Stimulated activated naive CD8-positive, alpha-beta T cell treated with anti-CD3 and anti-CD28 coated beads, Interleukin-15, Interleukin-2, amounts not matched to agents 100 U/mL and 50 U/mL, for 24 hours (primary cell): ENCODE measurements at regions not wholly inside any gene's neighbourhood (a gene's known extent, or its start where the extent isn't known, plus 50 kb on each side); places are given as distances from the start of the nearest gene placed in this dataset.
"Not testable (repeated sequence)": the region's sequence is repeated elsewhere in the genome, so short reads cannot be mapped to it uniquely, and the experiment has no call there.

Source experiments
- ATAC-seq: fragments of 150-1000 bp; cut with Tn5 transposase; one replicate; pipeline ENCODE4 v1.10.0; 2021
- DNase-seq: peaks from one replicate; pipeline ENCODE4 v3.0.0; 2021

DNA sequence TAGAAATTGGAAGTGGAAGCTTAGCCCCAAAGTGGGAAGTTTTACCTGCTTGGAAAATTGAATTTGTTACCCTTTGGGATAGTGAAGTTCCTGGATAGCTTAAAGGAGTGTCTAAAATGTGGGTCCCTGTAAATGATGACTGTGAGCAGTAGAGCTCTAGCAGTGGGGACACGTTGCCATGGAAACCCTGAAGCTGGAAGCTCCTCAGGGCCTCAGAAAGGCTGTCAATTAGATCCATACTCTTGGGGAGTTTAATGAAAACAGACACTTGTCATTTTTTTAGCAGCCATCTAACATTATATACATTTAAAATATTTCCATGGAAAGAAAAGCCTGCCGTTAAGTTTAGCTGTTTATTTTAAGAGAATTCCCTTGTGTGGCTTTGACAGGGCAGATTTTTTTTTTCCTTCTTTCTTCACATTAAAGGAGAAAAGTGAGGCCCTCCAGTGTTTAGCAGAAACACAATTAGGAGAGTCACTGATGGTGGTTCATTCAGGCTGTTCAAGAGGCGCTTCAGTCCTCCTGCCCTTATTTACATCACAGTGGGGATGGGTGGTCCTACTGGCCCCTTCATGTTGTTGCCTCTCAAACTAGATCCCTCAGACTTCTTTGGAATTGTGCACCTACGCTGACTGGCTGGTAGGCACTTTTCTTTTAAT, 518.4 kb downstream of the CCSER2 start:
- ATAC-seq: no peak

DNA sequence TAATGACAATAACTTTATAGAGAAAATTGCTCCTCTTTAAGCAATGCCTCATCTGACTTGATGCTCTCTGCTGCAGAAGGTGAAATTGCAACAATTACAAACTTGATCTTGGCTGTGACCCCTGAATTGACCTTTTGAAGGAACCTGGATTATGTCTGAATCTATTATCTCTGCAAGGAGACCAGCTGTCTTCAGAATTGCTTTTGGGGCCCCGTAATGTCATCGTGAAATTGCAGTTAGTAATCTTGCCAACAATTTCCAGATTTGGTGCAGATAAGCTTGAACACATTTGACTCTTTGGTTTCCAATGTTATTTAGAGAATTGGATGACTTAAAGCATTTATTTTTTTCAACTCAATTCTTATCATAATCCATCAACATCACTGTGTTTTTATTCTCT, 520.6 kb downstream of the CCSER2 start:
- no peak for ATAC-seq

More for the DNA sequence above, 518.4 kb downstream of the CCSER2 start:
- DNase-seq: no peak

DNA sequence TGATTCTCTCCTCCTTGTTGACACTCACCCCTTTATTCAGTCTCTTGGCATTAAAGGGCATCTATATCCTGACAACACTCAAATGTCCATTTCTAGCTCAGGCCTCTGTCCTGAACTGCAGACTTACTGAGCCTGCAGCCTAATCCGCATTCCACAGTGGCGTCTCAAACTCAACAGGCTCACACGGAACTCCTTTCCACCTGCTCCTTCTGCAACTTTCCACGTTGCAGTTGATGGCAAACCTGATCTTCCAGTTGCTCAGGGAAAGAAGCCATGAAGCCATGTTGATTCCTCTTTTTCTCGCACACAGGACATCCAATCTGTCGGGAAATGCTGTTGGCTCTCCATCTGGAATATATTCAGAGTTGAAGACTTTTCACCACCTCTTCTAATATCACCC, 522.4 kb downstream of the CCSER2 start:
- ATAC-seq (no peak), DNase-seq (no peak)

More for the DNA sequence above, 520.6 kb downstream of the CCSER2 start:
- no peak for DNase-seq

DNA sequence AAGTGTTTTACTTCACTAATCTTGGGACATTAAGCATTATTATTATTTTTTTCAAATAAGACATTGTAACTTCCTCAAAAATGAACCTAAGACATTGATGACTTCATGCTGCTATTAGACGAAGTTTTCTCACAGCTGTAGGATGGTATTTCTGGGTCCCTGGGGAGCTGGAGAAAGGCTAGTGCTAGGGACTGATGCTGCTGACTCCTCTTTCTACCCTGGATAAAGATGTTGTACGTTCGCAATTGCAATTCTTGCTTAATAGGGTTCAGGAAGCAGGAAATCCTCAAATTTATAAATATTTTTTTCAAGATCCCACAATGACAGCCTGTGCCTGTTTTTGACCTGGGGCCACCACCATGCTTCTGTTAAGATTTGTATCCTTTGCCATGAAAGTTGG, 526.0 kb downstream of the CCSER2 start:
- no peak for DNase-seq
- ATAC-seq: no peak

DNA sequence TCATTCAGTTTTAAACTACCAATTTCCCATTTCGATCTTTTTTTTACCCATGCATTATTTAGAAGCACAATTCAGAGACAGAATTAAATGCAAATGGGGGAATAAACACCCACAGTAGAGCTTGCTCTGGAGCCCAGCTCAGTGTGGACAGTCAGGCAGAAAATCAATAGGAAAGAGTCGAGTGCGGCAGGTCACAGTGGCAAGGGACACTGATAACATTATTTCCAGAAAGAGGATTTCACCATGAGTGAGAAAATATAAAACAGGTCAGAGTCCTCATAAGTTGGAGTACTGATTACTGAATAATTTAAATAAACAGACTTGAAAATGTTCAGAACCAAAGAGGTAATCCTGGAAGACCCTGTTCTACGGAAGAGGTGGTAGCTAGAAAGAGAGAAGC, 532.5 kb downstream of the CCSER2 start:
- ATAC-seq (no peak), DNase-seq (no peak)

DNA sequence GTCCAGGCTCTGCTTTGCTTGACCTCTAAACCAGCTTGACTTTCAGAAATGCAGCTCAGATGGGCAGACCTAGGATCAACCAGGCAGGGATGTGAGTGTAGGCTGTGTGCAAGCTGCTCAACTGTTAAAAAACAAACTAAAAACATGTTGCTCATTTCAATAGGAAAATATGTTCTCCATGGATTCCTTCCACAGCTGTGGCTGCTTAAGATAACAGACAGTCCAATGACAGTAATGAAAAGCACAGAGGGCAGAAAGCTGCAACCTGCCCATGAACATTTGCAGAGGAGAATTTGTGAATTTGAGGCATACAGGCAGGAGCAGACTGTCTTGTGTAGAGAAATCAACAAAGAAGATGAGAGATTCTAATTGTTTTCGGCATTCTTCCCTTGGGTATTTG, 534.2 kb downstream of the CCSER2 start:
- DNase-seq: no peak

DNA sequence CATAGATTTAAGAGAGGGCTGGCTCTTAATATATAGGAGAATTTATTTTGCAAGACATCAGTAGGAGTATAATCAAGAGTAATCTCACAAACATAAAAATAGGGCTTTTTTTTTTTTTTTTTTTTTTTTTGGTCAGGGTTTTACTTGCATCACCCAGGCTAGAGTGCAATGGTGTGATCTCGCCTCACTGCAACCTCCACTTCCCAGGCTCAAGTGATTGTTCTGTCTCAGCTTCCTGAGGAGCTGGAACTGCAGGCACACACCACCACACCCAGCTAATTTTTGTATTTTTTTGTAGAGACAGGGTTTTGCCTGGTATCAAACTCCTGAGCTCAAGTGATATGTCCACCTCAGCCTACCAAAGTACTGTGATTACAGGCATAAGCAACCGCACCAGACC, 535.3 kb downstream of the CCSER2 start:
- ATAC-seq: no peak

More for the DNA sequence above, 534.2 kb downstream of the CCSER2 start:
- ATAC-seq: no peak

DNA sequence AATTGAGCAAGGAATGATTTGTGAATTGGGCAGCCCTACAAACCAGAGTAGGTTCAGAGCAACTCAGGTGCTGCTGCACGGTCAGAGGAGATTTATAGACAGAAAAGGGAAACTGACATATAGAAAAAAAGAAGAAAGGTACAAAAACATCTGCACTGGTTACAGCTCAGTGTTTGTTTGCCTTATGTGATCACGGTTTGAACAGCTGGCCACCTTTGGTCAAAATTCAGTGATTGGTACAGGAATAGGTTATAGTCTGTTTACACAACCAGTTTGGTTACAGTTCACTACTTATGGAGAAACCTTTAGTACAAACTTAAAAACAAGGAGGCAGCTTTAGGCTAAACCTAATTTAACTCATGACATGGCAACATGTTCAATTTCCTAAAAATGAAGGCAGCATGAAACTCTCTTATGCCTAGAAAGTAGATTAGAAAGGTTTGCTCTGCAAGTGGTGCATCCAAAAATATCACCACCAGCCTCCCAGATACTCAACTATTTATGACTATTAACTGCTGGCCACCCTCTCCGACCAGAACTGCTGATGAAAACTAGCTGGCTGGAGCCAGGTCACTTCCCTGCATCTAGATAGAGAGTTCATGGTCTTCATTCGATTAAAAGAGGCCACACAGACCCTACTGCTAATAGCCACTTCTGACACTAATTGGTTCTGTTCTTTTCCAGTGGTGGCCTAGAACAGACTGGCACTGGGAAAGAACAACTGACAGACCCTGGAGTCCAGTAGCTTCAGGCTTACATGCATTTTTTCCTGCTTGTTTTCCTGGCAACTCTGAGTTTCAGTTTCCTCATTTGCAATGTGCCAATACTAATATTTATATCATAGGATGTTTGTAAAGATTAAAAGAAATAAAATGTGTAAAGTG, 548.0 kb downstream of the CCSER2 start:
- DNase-seq (no peak), ATAC-seq (no peak)

More for the DNA sequence above, 535.3 kb downstream of the CCSER2 start:
- no peak for DNase-seq

DNA sequence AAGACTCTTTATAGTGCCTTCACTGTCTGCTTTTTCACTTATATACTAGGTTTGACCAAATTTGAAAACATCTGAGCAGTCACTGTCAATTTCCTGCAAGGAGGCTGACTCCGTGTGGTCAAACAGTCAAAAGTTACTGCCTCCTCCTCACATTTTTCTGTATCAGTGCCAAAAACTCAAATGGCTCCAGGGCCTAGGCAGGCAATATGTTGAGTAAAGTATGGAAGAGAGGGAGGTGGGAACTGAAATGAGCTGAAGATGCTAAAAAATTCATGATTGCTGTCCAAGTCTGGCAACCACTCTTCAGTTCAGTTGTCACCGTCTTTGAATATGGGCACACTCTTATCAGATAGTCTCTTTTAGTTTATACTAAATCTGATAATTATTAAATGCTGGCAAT, 551.6 kb downstream of the CCSER2 start:
- ATAC-seq (no peak), DNase-seq (no peak)

DNA sequence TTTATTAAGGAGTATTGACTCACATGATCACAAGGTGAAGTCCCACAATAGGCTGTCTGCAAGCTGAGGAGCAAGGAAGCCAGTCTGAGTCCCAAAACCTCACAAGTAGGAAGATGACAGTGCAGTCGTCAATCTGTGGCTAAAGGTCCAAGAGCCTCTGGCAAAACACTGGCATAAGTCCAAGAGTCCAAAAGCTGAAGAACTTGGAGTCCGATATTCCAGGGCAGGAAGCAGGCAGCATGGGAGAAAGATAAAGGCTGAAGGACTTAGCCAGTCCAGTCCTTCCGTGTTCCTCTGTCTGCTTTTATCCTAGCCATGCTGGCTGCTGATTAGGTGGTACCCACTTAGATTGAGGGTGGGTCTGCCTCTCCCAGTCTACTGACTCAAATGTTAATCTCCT, 553.3 kb downstream of the CCSER2 start:
- not testable (repeated sequence) for ATAC-seq, DNase-seq

DNA sequence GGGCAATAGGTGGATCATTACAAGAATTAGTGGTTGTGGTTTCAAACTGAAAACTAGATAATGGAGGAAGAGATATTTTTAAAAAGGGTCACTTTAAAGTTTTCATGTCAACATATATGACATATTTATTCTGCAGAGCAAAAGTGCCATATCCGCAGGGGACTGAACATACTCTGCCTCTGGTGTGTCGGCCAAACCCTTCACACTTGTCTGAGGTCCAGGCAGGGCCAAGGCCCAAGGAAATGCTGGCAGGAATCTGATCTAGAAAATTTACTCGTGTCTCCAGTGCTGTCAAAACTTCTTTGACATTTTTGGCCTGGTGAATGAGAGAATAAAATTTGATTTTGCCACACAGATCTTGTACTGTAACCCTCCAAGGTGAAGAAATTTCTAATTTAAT, 562.3 kb downstream of the CCSER2 start:
- DNase-seq (no peak), ATAC-seq (no peak)

DNA sequence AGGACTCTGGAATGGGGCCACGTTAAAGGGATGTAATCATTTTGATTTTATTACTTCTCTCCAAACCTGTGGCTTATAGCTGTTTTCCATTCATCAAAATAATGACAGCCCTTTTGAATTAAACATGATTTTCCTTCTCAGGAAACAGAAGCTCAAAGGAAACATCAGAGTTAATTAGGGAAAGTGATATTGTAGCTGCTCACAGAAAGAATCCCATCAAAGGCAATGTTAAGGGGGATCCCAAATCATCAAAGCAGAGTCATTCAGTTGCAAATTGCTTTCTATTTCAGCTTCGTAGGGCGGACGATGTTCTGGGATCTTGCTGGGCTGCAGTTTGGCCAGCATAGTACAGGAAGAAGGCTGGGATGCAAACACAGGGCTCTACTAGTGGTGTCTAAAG, 563.2 kb downstream of the CCSER2 start:
- DNase-seq (no peak), ATAC-seq (no peak)

DNA sequence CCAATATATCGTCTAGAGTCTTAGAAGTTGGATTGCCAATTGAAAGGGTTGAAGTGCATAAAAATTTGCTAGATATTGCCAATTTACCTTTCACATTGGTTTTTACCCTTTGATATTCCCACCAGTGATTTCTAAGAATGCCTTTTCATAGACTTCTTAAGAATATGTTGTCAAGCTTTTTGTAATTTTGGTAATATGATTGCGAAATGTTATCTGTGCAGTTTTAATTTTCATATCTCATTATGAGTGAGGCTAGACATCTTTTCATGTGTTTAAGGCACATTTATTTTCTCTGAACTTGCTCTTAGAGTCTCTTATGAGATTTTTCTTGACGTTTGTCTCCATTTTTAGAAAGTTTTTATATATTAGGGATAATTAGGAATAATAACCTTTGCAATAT, 567.2 kb downstream of the CCSER2 start:
- ATAC-seq (no peak), DNase-seq (no peak)

DNA sequence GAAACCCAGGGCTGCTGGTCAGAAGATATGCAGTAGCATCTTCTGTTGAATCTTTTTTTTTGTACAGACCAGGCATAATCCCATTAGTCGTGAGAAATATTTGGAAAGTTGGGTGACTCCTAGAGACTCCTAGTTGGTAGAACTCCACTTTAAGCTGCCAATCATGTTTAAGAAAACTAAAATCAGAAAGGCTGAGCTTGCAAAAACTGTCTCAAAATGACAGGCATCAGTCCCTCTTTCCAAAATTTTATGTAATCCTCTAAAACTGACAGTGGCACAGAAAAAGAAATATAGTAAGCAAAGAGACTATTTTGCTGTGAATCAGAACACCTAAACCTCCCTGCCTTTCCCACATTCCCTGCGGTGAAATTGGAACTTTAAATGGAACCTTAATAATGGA, 568.5 kb downstream of the CCSER2 start:
- DNase-seq: no peak
- no peak for ATAC-seq

DNA sequence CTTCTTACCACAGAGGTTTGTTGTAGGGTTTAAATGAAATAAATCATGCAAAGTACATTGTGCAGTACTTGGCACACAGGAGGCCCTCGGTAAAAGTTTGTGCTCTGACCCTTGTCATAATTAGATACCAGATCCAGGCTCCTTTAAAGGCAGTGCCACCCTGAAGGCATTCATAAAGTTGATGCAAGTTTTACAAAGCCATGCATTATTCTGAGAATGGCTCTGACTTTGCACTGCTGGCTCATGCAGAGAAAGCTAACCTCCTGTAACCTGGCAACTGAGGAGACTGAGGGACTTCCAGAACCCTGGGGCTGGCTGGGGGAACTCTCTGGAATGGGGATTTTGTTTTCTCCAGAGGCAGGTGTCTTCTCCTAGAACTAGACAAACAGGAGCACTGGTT, 570.9 kb downstream of the CCSER2 start:
- ATAC-seq (no peak), DNase-seq (no peak)

DNA sequence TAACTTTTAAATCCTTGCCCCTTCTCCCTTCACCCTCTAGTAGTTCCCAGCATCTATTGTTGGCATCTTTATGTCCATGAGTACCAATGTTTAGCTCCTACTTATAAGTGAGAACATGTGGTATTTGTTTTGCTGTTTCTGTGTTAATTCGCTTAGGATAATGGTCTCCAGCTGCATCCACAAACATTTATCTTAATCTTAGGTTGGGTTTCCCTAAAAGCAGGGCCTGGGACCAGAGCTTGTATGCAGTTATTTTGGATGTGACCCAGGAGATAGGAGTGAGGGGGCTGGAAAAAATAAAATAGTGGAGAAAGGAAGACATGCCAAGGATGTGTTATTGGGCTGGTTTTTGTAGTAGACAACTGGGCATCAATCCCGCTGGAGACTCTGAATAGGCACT, 571.8 kb downstream of the CCSER2 start:
- DNase-seq (no peak), ATAC-seq (no peak)

DNA sequence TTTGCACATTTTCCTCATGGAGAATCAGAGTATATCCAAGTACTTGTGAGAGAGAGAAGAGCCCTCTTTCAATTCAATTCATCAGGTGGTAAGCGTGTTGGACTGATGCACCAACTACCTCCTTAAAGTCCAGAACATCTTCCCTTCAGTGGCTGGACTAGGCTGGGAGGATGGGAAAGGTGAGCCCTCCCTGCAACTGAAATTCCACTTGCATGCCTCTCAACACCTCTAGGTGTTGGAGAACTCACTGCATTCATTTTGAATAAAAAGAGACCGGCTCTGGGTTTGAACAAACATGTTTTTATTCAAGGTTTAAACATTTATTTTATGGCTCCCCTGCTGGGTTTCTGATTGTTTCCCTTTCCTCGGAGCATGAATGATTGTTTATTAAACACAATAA, 573.5 kb downstream of the CCSER2 start:
- no peak for ATAC-seq
- no peak for DNase-seq

DNA sequence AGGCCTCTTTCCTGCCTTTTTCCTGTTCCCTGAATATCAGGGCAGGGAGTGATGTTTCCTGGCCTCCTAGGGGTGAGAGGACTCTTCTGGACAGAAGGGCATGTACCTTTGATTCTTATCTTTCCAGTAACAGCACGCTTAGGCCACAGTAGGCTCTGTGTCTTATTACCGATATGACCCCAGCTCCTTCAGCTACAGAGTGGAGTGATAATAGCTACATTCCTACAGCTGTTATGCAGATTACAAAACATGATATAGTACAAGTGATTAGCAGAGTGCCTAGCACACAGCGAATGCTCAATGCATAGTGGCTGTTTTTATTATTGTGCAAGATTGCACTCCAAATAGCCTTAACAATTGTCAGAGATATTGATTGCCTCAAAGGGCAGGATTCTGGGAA, 574.2 kb downstream of the CCSER2 start:
- no peak for ATAC-seq

DNA sequence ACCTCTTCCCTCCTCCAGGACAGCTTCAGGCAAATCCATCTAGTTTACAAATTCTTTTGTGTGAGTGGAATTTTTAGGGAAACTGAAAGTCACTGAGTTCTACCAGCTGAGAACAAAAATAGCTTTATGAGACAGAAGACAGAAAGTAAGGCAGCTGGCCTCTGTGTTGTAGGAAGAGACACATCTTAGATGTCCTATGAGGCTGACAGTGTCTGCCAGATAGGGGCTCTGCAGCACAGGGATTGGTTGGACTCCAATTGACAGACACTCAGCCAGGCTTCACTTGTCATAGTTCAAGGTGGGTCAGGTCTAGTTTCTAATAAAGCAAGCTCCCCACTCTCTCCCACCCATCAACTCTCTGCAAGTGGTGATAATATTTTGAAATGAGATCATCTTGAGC, 574.9 kb downstream of the CCSER2 start:
- DNase-seq (no peak), ATAC-seq (no peak)

More for the DNA sequence above, 574.2 kb downstream of the CCSER2 start:
- DNase-seq: no peak

DNA sequence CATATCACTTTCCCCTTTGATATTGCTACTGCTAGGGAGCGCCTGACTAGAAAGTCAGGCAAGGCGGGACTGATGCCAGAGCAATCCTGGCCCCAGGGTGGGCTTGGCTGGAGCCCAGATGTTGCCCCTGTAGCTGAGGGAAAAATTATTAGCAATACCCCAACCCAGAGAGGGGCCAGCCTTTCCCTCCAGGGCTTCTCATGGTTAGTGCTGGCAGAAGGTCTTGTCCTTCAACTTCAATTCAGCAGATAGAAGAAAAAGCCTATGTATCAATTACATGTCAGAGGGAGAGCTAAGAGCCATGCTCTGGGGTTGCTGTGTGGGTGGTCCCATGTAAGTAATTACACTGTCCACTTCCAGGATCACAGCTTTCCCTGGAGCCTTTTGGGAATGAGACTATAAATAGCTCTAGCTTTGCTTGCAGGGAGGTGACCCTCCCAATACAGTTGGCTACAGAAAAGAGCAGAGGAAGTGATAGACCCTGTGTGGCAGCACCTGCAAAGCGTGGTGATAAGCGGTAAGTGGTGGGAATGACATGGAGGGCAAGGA, 579.1 kb downstream of the CCSER2 start:
- no peak for ATAC-seq
- no peak for DNase-seq

DNA sequence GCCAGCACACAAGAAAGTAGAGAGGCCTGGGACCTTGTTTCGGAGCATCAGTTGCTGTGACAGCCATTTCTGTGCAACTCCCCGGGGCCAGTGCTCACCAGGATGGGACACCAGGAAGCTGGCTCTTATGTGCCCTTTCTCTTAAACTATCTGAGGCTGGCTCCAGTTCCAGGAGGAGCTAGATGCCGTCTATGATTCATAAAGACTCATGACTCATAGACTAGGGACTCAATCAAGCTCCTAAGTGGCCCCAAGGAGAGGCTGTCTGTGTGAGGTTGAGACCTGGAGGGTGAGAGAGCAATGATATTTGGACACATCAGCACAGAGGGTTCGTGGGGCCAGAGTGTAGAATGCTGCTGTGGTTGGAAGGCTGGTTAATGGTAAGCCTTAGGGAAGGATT, 580.1 kb downstream of the CCSER2 start:
- DNase-seq (no peak), ATAC-seq (no peak)

DNA sequence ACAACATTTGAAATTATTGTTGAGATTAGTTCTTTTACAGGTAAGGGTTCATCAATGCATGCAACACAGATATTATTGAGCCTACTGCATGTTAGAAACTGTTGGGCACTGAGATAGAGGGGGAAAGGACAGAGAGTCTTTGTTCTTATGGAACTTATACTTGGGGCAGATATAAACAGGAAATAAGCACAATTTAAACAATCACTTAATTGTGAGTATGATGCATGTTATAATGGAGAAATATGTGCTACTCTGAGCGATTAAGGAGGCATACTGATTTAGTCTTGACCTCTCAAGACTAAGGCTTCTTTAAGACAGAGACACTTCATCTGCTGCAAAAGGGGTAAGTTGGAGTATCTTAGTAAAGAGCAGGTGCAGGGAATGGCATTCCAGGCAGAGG, 593.3 kb downstream of the CCSER2 start:
- DNase-seq: no peak
- ATAC-seq: no peak

DNA sequence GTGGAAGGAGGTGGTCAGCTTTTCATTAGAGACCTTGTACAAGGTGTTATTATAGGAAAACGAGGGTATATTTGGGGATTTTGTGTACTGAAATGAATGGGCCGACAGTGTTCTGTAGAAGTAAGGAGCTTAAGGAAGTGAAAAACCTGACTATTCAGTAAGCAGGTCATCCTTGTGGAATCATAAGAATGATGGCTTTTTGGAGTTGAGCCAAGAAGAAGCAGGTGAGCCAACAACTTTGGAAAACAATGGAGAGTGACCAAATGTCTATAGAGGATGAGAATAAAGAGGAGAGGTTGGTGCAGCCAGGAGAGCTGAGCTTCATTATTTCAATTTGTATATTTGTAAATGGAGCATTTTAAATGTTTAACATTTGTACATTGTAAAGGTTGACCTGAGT, 595.7 kb downstream of the CCSER2 start:
- DNase-seq (no peak), ATAC-seq (no peak)
